ENCODE measurements at regions not wholly inside any gene's neighbourhood (a gene's known extent, or its start where the extent isn't known, plus 50 kb on each side); places are given as distances from the start of the nearest gene placed in this dataset.

GRCh38 chr6:19964115-19964514 lies 126.9 kb downstream of the ID4 start:
- no peaks in the 10 kb centered on the region for H3K9me3 Mint-ChIP-seq (ENCODE audit: unreplicated experiment)
- intact Hi-C loops (cut with micrococcal nuclease; ENCODE audit: unreplicated experiment) = no loop called here
- no peaks in the 10 kb centered on the region for H3K36me3 Mint-ChIP-seq (ENCODE audit: insufficient read depth, unreplicated experiment)
- H3K27me3 Mint-ChIP-seq (ENCODE audit: insufficient read depth, unreplicated experiment) = peaks cover 2% of the 10 kb centered on the region
- BruUV-seq (replicated peaks) = no TSS peak
- no peaks in the 10 kb centered on the region for H3K4me1 ChIP-seq
- H3K4me1 Mint-ChIP-seq (ENCODE audit: low read depth, unreplicated experiment) = no peaks in the 10 kb centered on the region
- DNase-seq = no peak
- no peaks in the 10 kb centered on the region for H3K27me3 ChIP-seq (replicated peaks; ENCODE audit: control insufficient read depth, insufficient read depth, low read length)
- no peak overlapping the region for H3K4me3 Mint-ChIP-seq (ENCODE audit: unreplicated experiment)
- TF ChIP-seq CTCF (IDR thresholded peaks at IDR 0.05; ENCODE audit: insufficient read depth in 1 of 2, low read depth in 1 of 2, low read length in 1 of 2, severe bottlenecking in 1 of 2, unreplicated experiment in 1 of 2) = no peak
- CTCF ChIA-PET = no interaction called here
- no peak overlapping the region for H3K4me3 ChIP-seq (ENCODE audit: low read depth, low read length)
- POLR2A ChIA-PET = no interaction called here
- H3K27ac Mint-ChIP-seq (ENCODE audit: unreplicated experiment) = no peak overlapping the region
- no peaks in the 10 kb centered on the region for H3K36me3 ChIP-seq (ENCODE audit: control insufficient read depth, insufficient read depth, low read length)
- no peaks in the 10 kb centered on the region for H3K9me3 ChIP-seq

GRCh38 chr6:19968201-19968600 lies 131.0 kb downstream of the ID4 start:
- Histone ChIP-seq H3K27me3 (replicated peaks; ENCODE audit: control insufficient read depth, insufficient read depth, low read length) (no peaks in the 10 kb centered on the region), H3K9me3 (no peaks in the 10 kb centered on the region), H3K36me3 (ENCODE audit: control insufficient read depth, insufficient read depth, low read length) (no peaks in the 10 kb centered on the region), H3K4me1 (no peaks in the 10 kb centered on the region), H3K4me3 (ENCODE audit: low read depth, low read length) (no peak overlapping the region)
- Mint-ChIP-seq H3K4me3 (ENCODE audit: unreplicated experiment) (no peak overlapping the region), H3K27ac (ENCODE audit: unreplicated experiment) (no peak overlapping the region), H3K36me3 (ENCODE audit: insufficient read depth, unreplicated experiment) (no peaks in the 10 kb centered on the region), H3K9me3 (ENCODE audit: unreplicated experiment) (no peaks in the 10 kb centered on the region), H3K4me1 (ENCODE audit: low read depth, unreplicated experiment) (no peaks in the 10 kb centered on the region), H3K27me3 (ENCODE audit: insufficient read depth, unreplicated experiment) (peaks cover 2% of the 10 kb centered on the region)
- CTCF ChIA-PET = no interaction called here
- BruUV-seq (replicated peaks) = no TSS peak
- intact Hi-C loops (cut with micrococcal nuclease; ENCODE audit: unreplicated experiment) = no loop called here
- no peak for DNase-seq
- TF ChIP-seq CTCF (IDR thresholded peaks at IDR 0.05; ENCODE audit: insufficient read depth in 1 of 2, low read depth in 1 of 2, low read length in 1 of 2, severe bottlenecking in 1 of 2, unreplicated experiment in 1 of 2) = no peak
- POLR2A ChIA-PET = no interaction called here

- no peak for TF ChIP-seq CTCF (IDR thresholded peaks at IDR 0.05; ENCODE audit: insufficient read depth in 1 of 2, low read depth in 1 of 2, low read length in 1 of 2, severe bottlenecking in 1 of 2, unreplicated experiment in 1 of 2)
- ChIA-PET POLR2A (no interaction called here), CTCF (no interaction called here)
- Mint-ChIP-seq H3K9me3 (ENCODE audit: unreplicated experiment) (no peaks in the 10 kb centered on the region), H3K27ac (ENCODE audit: unreplicated experiment) (no peak overlapping the region), H3K36me3 (ENCODE audit: insufficient read depth, unreplicated experiment) (no peaks in the 10 kb centered on the region), H3K27me3 (ENCODE audit: insufficient read depth, unreplicated experiment) (peaks cover 7% of the 10 kb centered on the region), H3K4me1 (ENCODE audit: low read depth, unreplicated experiment) (no peaks in the 10 kb centered on the region), H3K4me3 (ENCODE audit: unreplicated experiment) (no peak overlapping the region)
- no peaks in the 10 kb centered on the region for H3K27me3 ChIP-seq (replicated peaks; ENCODE audit: control insufficient read depth, insufficient read depth, low read length)
- H3K4me3 ChIP-seq (ENCODE audit: low read depth, low read length) = no peak overlapping the region
- DNase-seq = no peak
- BruUV-seq (replicated peaks) = no TSS peak
- intact Hi-C loops (cut with micrococcal nuclease; ENCODE audit: unreplicated experiment) = no loop called here
- H3K36me3 ChIP-seq (ENCODE audit: control insufficient read depth, insufficient read depth, low read length) = no peaks in the 10 kb centered on the region
- H3K9me3 ChIP-seq = no peaks in the 10 kb centered on the region
- H3K4me1 ChIP-seq = no peaks in the 10 kb centered on the region
Observed at GRCh38 chr6:19972221-19972620, 135.1 kb downstream of the ID4 start.
